H9 (cell line): ENCODE measurements at regions not wholly inside any gene's neighbourhood (a gene's known extent, or its start where the extent isn't known, plus 50 kb on each side); places are given as distances from the start of the nearest gene placed in this dataset.

Source experiments
- DNase-seq: peaks from one replicate; pipeline ENCODE4 v3.0.0-alpha.2; 2017
- H2AFZ ChIP-seq: one replicate; pipeline ENCODE4 v1.6.1; 2013; ENCODE audit warnings: mild to moderate bottlenecking, low read length, control low read depth, moderate library complexity
- H2AK5ac ChIP-seq: 2 replicates; pipeline ENCODE4 v1.6.1; 2013; ENCODE audit warnings: low read length, control low read depth, mixed read lengths; ENCODE audit not compliant: insufficient read length
- H2BK120ac ChIP-seq: one replicate; pipeline ENCODE4 v1.6.1; 2013; ENCODE audit warnings: low read depth, mild to moderate bottlenecking, low read length, control low read depth, inconsistent platforms; ENCODE audit not compliant: poor library complexity, severe bottlenecking
- H2BK12ac ChIP-seq: 2 replicates; pipeline ENCODE4 v1.6.1; 2013; ENCODE audit warnings: low read length, control low read depth, mixed read lengths, low read depth; ENCODE audit not compliant: insufficient read length
- H2BK15ac ChIP-seq: 2 replicates; pipeline ENCODE4 v1.6.1; 2013; ENCODE audit warnings: low read depth, low read length, control low read depth
- H2BK20ac ChIP-seq: one replicate; pipeline ENCODE4 v1.6.1; 2013; ENCODE audit warnings: low read depth, mild to moderate bottlenecking, low read length, control low read depth, inconsistent platforms; ENCODE audit not compliant: poor library complexity, severe bottlenecking
- H2BK5ac ChIP-seq: 2 replicates; pipeline ENCODE4 v1.6.1; 2013; ENCODE audit warnings: low read length, control low read depth, mixed read lengths; ENCODE audit not compliant: insufficient read length
- H3K14ac ChIP-seq: 2 replicates; pipeline ENCODE4 v1.6.1; 2013; ENCODE audit warnings: low read length, control low read depth; ENCODE audit not compliant: insufficient read depth
- H3K18ac ChIP-seq: 2 replicates; pipeline ENCODE4 v1.6.1; 2013; ENCODE audit warnings: low read depth, mild to moderate bottlenecking, mixed read lengths, low read length, control low read depth; ENCODE audit not compliant: insufficient read length
- H3K23ac ChIP-seq: 2 replicates; pipeline ENCODE4 v1.6.1; 2013; ENCODE audit warnings: low read length, control low read depth, mixed read lengths, low read depth; ENCODE audit not compliant: insufficient read length
- H3K23me2 ChIP-seq: 2 replicates; pipeline ENCODE4 v1.6.1; 2013; ENCODE audit warnings: low read depth, mild to moderate bottlenecking, mixed read lengths, low read length, control low read depth; ENCODE audit not compliant: insufficient read length, poor library complexity, severe bottlenecking
- H3K27ac ChIP-seq: 2 replicates; pipeline ENCODE4 v1.5.1; 2013; ENCODE audit warnings: low read length, control low read depth, mixed read lengths, low read depth; ENCODE audit not compliant: insufficient read length
- H3K27me3 ChIP-seq: 2 replicates; pipeline ENCODE4 v1.6.1; 2013; ENCODE audit warnings: low read length, control low read depth, inconsistent platforms; ENCODE audit not compliant: insufficient read depth
- H3K4ac ChIP-seq: 2 replicates; pipeline ENCODE4 v1.6.1; 2013; ENCODE audit warnings: low read depth, mild to moderate bottlenecking, control low read depth, inconsistent platforms, low read length, moderate library complexity
- H3K4me1 ChIP-seq: 2 replicates; pipeline ENCODE4 v1.6.1; 2013; ENCODE audit warnings: low read length, control low read depth, inconsistent platforms; ENCODE audit not compliant: insufficient read depth
- H3K4me2 ChIP-seq: 2 replicates; pipeline ENCODE4 v1.6.1; 2013; ENCODE audit warnings: low read length, control low read depth, mixed read lengths; ENCODE audit not compliant: insufficient read length, insufficient read depth
- H3K56ac ChIP-seq: 2 replicates; pipeline ENCODE4 v1.6.1; 2013; ENCODE audit warnings: low read depth, mild to moderate bottlenecking, mixed read lengths, low read length, control low read depth; ENCODE audit not compliant: insufficient read length
- H3K79me1 ChIP-seq: 2 replicates; pipeline ENCODE4 v1.6.1; 2013; ENCODE audit warnings: low read depth, mild to moderate bottlenecking, moderate library complexity, low read length, control low read depth, inconsistent platforms; ENCODE audit not compliant: insufficient read depth, poor library complexity, severe bottlenecking
- H3K79me2 ChIP-seq: 2 replicates; pipeline ENCODE4 v1.6.1; 2013; ENCODE audit warnings: low read length, control low read depth, inconsistent platforms; ENCODE audit not compliant: insufficient read depth
- H3K9ac ChIP-seq: 2 replicates; pipeline ENCODE4 v1.6.1; 2013; ENCODE audit warnings: low read length, control low read depth, mixed read lengths; ENCODE audit not compliant: insufficient read length; ENCODE audit errors: extremely low read depth
- H3K9me3 ChIP-seq: one replicate; pipeline ENCODE4 v1.6.1; 2013; ENCODE audit warnings: low read depth, low read length, inconsistent platforms; ENCODE audit not compliant: control insufficient read depth
- H3T11ph ChIP-seq: one replicate; pipeline ENCODE4 v1.6.1; 2013; ENCODE audit warnings: mild to moderate bottlenecking, low read length, control low read depth, inconsistent platforms
- H4K20me1 ChIP-seq: one replicate; pipeline ENCODE4 v1.6.1; 2013; ENCODE audit not compliant: control insufficient read depth, insufficient read length, insufficient read depth
- H4K5ac ChIP-seq: 2 replicates; pipeline ENCODE4 v1.6.1; 2013; ENCODE audit warnings: low read depth, mild to moderate bottlenecking, mixed read lengths, low read length, control low read depth; ENCODE audit not compliant: insufficient read length
- H4K8ac ChIP-seq: replicated peaks from 2 replicates; pipeline ENCODE4 v1.6.1; 2013; ENCODE audit warnings: low read length, control low read depth, mixed read lengths, low read depth; ENCODE audit not compliant: insufficient read length
- H4K91ac ChIP-seq: 2 replicates; pipeline ENCODE4 v1.6.1; 2013; ENCODE audit warnings: low read depth, mild to moderate bottlenecking, moderate library complexity, mixed read lengths, low read length, control low read depth; ENCODE audit not compliant: insufficient read length
- H3K27ac Mint-ChIP-seq, 3 experiments: 2 replicates in 2 of 3; 3 replicates in 1 of 3; pipeline ENCODE4 v1.8.0; 2020 to 2021; ENCODE audit warnings: mixed read lengths in 3 of 3, mild to moderate bottlenecking in 1 of 3, moderate library complexity in 1 of 3
- H3K27me3 Mint-ChIP-seq: 2 replicates; pipeline ENCODE4 v1.8.0; 2021; ENCODE audit warnings: low read depth, mild to moderate bottlenecking, moderate library complexity, mixed read lengths
- H3K36me3 Mint-ChIP-seq, 3 experiments: 2 replicates in 2 of 3; 3 replicates in 1 of 3; pipeline ENCODE4 v1.8.0; 2020 to 2021; ENCODE audit warnings: low read depth in 3 of 3, mixed read lengths in 3 of 3; ENCODE audit not compliant: insufficient read depth in 1 of 3
- H3K4me1 Mint-ChIP-seq, 2 experiments: 2 replicates each; pipeline ENCODE4 v1.8.0; 2020; ENCODE audit warnings: mixed read lengths in 2 of 2
- H3K4me3 Mint-ChIP-seq, 2 experiments: 2 replicates in 1 of 2; 3 replicates in 1 of 2; pipeline ENCODE4 v1.8.0; 2020 to 2021; ENCODE audit warnings: mild to moderate bottlenecking in 2 of 2, mixed read lengths in 2 of 2, moderate library complexity in 1 of 2
- H3K9me3 Mint-ChIP-seq, 2 experiments: 2 replicates in 1 of 2; 3 replicates in 1 of 2; pipeline ENCODE4 v1.8.0; 2020; ENCODE audit warnings: mild to moderate bottlenecking in 2 of 2, mixed read lengths in 2 of 2, moderate library complexity in 1 of 2
- WGBS: extraction: QIAGEN DNeasy Blood & Tissue Kit; methylation state at CpG from one replicate; pipeline ENCODE4 v1.1.7; 2013; ENCODE audit warnings: missing lambda C conversion rate, low lambda C conversion rate, mixed read lengths; ENCODE audit not compliant: insufficient read length; ENCODE audit errors: extremely low coverage; 5-methylcytosine and 5-hydroxymethylcytosine counted together
- TF ChIP-seq, protein P1 (sequence below): fragments of 200-600 bp; sonication (generic); conservative IDR thresholded peaks from 3 replicates; pipeline ENCODE4 v1.8.0; 2021; ENCODE audit warnings: antibody characterized with exemption, mild to moderate bottlenecking

DNA sequence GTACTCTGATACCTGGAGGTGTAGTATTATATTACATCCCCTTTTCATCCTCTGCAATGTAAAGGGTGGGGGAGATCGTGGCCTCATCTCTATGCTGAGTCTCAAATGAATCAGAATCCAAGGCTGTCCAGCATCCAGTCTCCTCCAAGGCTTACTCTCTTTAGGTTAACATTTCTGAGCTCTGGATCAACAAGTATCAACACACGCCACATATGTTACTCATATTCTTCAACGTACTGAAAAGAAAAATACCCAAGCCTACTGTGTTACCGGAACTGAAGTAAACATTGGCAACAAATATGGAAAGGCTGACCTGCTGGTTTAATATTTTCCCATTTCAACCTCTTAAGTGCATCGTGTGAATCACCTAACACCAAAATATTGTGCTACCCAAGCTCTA, 241.8 kb downstream of the GAS1 start:
- Histone ChIP-seq H3K9ac (no peak overlapping the region), H3K4ac (no peak overlapping the region), H3K4me1 (no peaks in the 10 kb centered on the region; the same call in 1 of the 2 replicates), H3K79me1 (no peaks in the 10 kb centered on the region), H3K79me2 (no peaks in the 10 kb centered on the region), H3K27ac (no peak overlapping the region), H3K23ac (no peak overlapping the region), H4K8ac (no peak overlapping the region), H3K56ac (no peak overlapping the region), H4K91ac (no peak overlapping the region), H3K27me3 (no peaks in the 10 kb centered on the region), H3K9me3 (no peaks in the 10 kb centered on the region), H2BK20ac (no peak overlapping the region), H3K18ac (no peak overlapping the region), H3T11ph (no peak overlapping the region), H2AFZ (no peak overlapping the region), H2BK15ac (no peak overlapping the region), H3K4me2 (no peak overlapping the region), H4K5ac (no peak overlapping the region), H3K14ac (no peak overlapping the region), H2BK12ac (no peak overlapping the region), H2AK5ac (no peak overlapping the region), H3K23me2 (no peaks in the 10 kb centered on the region), H2BK120ac (no peak overlapping the region), H4K20me1 (no peaks in the 10 kb centered on the region), H2BK5ac (no peak overlapping the region)
- H3K36me3 Mint-ChIP-seq, result no peaks in the 10 kb centered on the region
- no peaks in the 10 kb centered on the region for H3K9me3 Mint-ChIP-seq
- DNase-seq, result no peak
- no peak overlapping the region for H3K27ac Mint-ChIP-seq
- no peak overlapping the region for H3K4me3 Mint-ChIP-seq
- H3K27me3 Mint-ChIP-seq, result peaks cover 4% of the 10 kb centered on the region
- TF ChIP-seq, protein P1, sequence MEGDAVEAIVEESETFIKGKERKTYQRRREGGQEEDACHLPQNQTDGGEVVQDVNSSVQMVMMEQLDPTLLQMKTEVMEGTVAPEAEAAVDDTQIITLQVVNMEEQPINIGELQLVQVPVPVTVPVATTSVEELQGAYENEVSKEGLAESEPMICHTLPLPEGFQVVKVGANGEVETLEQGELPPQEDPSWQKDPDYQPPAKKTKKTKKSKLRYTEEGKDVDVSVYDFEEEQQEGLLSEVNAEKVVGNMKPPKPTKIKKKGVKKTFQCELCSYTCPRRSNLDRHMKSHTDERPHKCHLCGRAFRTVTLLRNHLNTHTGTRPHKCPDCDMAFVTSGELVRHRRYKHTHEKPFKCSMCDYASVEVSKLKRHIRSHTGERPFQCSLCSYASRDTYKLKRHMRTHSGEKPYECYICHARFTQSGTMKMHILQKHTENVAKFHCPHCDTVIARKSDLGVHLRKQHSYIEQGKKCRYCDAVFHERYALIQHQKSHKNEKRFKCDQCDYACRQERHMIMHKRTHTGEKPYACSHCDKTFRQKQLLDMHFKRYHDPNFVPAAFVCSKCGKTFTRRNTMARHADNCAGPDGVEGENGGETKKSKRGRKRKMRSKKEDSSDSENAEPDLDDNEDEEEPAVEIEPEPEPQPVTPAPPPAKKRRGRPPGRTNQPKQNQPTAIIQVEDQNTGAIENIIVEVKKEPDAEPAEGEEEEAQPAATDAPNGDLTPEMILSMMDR, result no peak
- peaks cover 0 to 3% of the 10 kb centered on the region in 2 experiments; a peak in 1 of 4 replicates for H3K4me1 Mint-ChIP-seq
- no CpG with 5 or more reads among the region's 5 CpGs for WGBS
